ENCODE measurements at regions not wholly inside any gene's neighbourhood (a gene's known extent, or its start where the extent isn't known, plus 50 kb on each side); places are given as distances from the start of the nearest gene placed in this dataset.

DNA sequence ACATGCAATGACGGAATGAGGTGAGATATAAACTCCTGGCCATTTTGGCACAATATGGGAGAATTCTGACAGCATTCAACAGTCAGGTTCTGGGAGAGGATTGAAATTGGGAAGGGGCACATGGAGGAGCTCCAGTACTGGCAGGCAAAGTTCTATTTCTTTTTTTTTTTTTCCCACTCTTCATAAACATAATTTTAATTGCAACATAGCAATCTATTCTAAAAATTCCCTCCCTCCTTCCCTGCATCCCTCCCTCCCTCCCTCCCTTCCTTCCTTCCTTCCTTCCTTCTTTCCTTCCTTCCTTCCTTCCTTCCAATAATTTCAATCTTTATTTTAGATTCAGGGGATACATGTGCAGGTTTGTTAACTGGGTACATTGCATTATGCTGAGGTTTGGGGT is 93.2 kb downstream of the PTCSC3 start:
- TF ChIP-seq, protein P1, sequence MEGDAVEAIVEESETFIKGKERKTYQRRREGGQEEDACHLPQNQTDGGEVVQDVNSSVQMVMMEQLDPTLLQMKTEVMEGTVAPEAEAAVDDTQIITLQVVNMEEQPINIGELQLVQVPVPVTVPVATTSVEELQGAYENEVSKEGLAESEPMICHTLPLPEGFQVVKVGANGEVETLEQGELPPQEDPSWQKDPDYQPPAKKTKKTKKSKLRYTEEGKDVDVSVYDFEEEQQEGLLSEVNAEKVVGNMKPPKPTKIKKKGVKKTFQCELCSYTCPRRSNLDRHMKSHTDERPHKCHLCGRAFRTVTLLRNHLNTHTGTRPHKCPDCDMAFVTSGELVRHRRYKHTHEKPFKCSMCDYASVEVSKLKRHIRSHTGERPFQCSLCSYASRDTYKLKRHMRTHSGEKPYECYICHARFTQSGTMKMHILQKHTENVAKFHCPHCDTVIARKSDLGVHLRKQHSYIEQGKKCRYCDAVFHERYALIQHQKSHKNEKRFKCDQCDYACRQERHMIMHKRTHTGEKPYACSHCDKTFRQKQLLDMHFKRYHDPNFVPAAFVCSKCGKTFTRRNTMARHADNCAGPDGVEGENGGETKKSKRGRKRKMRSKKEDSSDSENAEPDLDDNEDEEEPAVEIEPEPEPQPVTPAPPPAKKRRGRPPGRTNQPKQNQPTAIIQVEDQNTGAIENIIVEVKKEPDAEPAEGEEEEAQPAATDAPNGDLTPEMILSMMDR (IDR thresholded peaks at IDR 0.05): no peak
- TF ChIP-seq POLR2A (IDR thresholded peaks at IDR 0.05) (no peak), POLR2AphosphoS5 (IDR thresholded peaks at IDR 0.05) (no peak), EP300 (IDR thresholded peaks at IDR 0.05) (no peak)

Data from gastroesophageal sphincter (tissue), 3 donors.